ENCODE measurements at regions not wholly inside any gene's neighbourhood (a gene's known extent, or its start where the extent isn't known, plus 50 kb on each side); places are given as distances from the start of the nearest gene placed in this dataset.

DNA sequence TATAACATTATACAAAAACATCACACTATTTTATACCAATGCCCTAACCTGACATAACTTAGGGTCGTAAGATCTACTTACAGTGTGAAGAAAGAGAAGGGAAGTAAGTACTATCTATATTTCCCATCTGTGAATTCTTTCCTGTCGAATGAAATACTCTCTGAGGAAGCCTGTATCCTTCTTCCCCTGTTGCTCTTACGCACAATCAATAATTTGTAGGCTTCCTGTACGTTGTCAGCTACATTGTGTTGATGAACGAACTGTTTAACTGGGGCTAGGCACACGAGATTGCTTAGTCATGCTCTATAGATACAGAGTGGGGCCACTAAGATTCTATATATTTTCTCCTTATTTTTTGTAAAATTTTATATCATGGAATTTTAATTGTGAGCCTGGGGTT is 1125.0 kb upstream of the CELF4 start:
- H3K9me3 Mint-ChIP-seq (ENCODE audit: unreplicated experiment): no peaks in the 10 kb centered on the region
- no peaks in the 10 kb centered on the region for H3K4me1 ChIP-seq (ENCODE audit: insufficient read depth, low read length)
- H2AFZ ChIP-seq (ENCODE audit: low read depth, low read length): no peak overlapping the region
- H3K36me3 Mint-ChIP-seq (ENCODE audit: low read depth, unreplicated experiment): no peaks in the 10 kb centered on the region
- no peaks in the 10 kb centered on the region for H3K36me3 ChIP-seq (ENCODE audit: insufficient read depth, low read length)
- H3K79me2 ChIP-seq (ENCODE audit: insufficient read depth, low read length): no peaks in the 10 kb centered on the region
- H3K4me3 Mint-ChIP-seq (ENCODE audit: unreplicated experiment): no peak overlapping the region
- peaks cover 3% of the 10 kb centered on the region for H3K4me1 Mint-ChIP-seq (ENCODE audit: low read depth, unreplicated experiment)
- no peak overlapping the region for H3K27ac Mint-ChIP-seq (ENCODE audit: unreplicated experiment)
- no peak overlapping the region for H3K9ac ChIP-seq (ENCODE audit: low read length)
- no peaks in the 10 kb centered on the region for H3K27me3 Mint-ChIP-seq (ENCODE audit: low read depth, unreplicated experiment)
- no peaks in the 10 kb centered on the region for H3K27me3 ChIP-seq (ENCODE audit: insufficient read depth, low read length)
- no peak overlapping the region for H3K4me2 ChIP-seq (ENCODE audit: low read length)
- no peaks in the 10 kb centered on the region for H3K9me3 ChIP-seq (ENCODE audit: insufficient read depth, low read depth, low read length)
- DNase-seq (ENCODE audit: low read depth) (no peak), FAIRE-seq (no peak)
- H3K27ac ChIP-seq (ENCODE audit: low read depth, low read length): no peak overlapping the region
- TF ChIP-seq CTCF (IDR thresholded peaks at IDR 0.05; ENCODE audit: insufficient read depth, low read depth, low read length): no peak
- no peak overlapping the region for H3K4me3 ChIP-seq (ENCODE audit: insufficient read depth, low read depth, low read length)
- no peaks in the 10 kb centered on the region for H4K20me1 ChIP-seq (ENCODE audit: insufficient read depth, low read length)

GRCh38 chr18:38688416-38688815 is 1122.8 kb upstream of the CELF4 start:
- no peaks in the 10 kb centered on the region for H3K4me1 Mint-ChIP-seq (ENCODE audit: low read depth, unreplicated experiment)
- H3K4me3 Mint-ChIP-seq (ENCODE audit: unreplicated experiment): no peak overlapping the region
- DNase-seq (ENCODE audit: low read depth) (no peak), FAIRE-seq (no peak)
- Histone ChIP-seq H3K4me1 (ENCODE audit: insufficient read depth, low read length) (no peaks in the 10 kb centered on the region), H3K79me2 (ENCODE audit: insufficient read depth, low read length) (no peaks in the 10 kb centered on the region), H3K4me2 (ENCODE audit: low read length) (no peak overlapping the region), H3K27me3 (ENCODE audit: insufficient read depth, low read length) (no peaks in the 10 kb centered on the region), H3K36me3 (ENCODE audit: insufficient read depth, low read length) (no peaks in the 10 kb centered on the region), H3K27ac (ENCODE audit: low read depth, low read length) (no peak overlapping the region), H2AFZ (ENCODE audit: low read depth, low read length) (no peak overlapping the region), H3K9me3 (ENCODE audit: insufficient read depth, low read depth, low read length) (no peaks in the 10 kb centered on the region), H3K9ac (ENCODE audit: low read length) (no peak overlapping the region), H3K4me3 (ENCODE audit: insufficient read depth, low read depth, low read length) (no peak overlapping the region), H4K20me1 (ENCODE audit: insufficient read depth, low read length) (no peaks in the 10 kb centered on the region)
- H3K27ac Mint-ChIP-seq (ENCODE audit: unreplicated experiment): no peak overlapping the region
- H3K9me3 Mint-ChIP-seq (ENCODE audit: unreplicated experiment): no peaks in the 10 kb centered on the region
- H3K27me3 Mint-ChIP-seq (ENCODE audit: low read depth, unreplicated experiment): no peaks in the 10 kb centered on the region
- H3K36me3 Mint-ChIP-seq (ENCODE audit: low read depth, unreplicated experiment): no peaks in the 10 kb centered on the region
- TF ChIP-seq CTCF (IDR thresholded peaks at IDR 0.05; ENCODE audit: insufficient read depth, low read depth, low read length) (no peak), EZH2 (IDR thresholded peaks at IDR 0.05; ENCODE audit: insufficient read depth, low read length) (no peak)

GRCh38 chr18:38670486-38670885 is 1104.9 kb upstream of the CELF4 start:
- Histone ChIP-seq H2AFZ (ENCODE audit: low read depth, low read length) (no peak overlapping the region), H3K27me3 (ENCODE audit: insufficient read depth, low read length) (no peaks in the 10 kb centered on the region), H3K36me3 (ENCODE audit: insufficient read depth, low read length) (no peaks in the 10 kb centered on the region), H3K9me3 (ENCODE audit: insufficient read depth, low read depth, low read length) (peaks cover 4% of the 10 kb centered on the region), H3K9ac (ENCODE audit: low read length) (no peak overlapping the region), H3K4me1 (ENCODE audit: insufficient read depth, low read length) (no peaks in the 10 kb centered on the region), H3K27ac (ENCODE audit: low read depth, low read length) (no peak overlapping the region), H3K4me2 (ENCODE audit: low read length) (no peak overlapping the region), H3K4me3 (ENCODE audit: insufficient read depth, low read depth, low read length) (no peak overlapping the region), H4K20me1 (ENCODE audit: insufficient read depth, low read length) (no peaks in the 10 kb centered on the region), H3K79me2 (ENCODE audit: insufficient read depth, low read length) (no peaks in the 10 kb centered on the region)
- Mint-ChIP-seq H3K4me1 (ENCODE audit: low read depth, unreplicated experiment) (no peaks in the 10 kb centered on the region), H3K36me3 (ENCODE audit: low read depth, unreplicated experiment) (peaks cover 3% of the 10 kb centered on the region), H3K9me3 (ENCODE audit: unreplicated experiment) (peaks cover 11% of the 10 kb centered on the region), H3K4me3 (ENCODE audit: unreplicated experiment) (no peak overlapping the region), H3K27me3 (ENCODE audit: low read depth, unreplicated experiment) (no peaks in the 10 kb centered on the region), H3K27ac (ENCODE audit: unreplicated experiment) (no peak overlapping the region)
- FAIRE-seq (no peak), DNase-seq (ENCODE audit: low read depth) (no peak)
- no peak for TF ChIP-seq CTCF (IDR thresholded peaks at IDR 0.05; ENCODE audit: insufficient read depth, low read depth, low read length)
- no peak for TF ChIP-seq EZH2 (IDR thresholded peaks at IDR 0.05; ENCODE audit: insufficient read depth, low read length)
